ENCODE measurements at regions not wholly inside any gene's neighbourhood (a gene's known extent, or its start where the extent isn't known, plus 50 kb on each side); places are given as distances from the start of the nearest gene placed in this dataset.

- TF ChIP-seq CTCF (IDR thresholded peaks at IDR 0.05) (no peak), EZH2 (IDR thresholded peaks at IDR 0.05; ENCODE audit: borderline replicate concordance, insufficient read depth, low read depth, low read length, poor library complexity, severe bottlenecking) (no peak)
These were observed 151.6 kb upstream of the E2F8 start for GRCh38 chr11:19392321-19392720.

All from B cell (primary cell).